ENCODE measurements at regions not wholly inside any gene's neighbourhood (a gene's known extent, or its start where the extent isn't known, plus 50 kb on each side); places are given as distances from the start of the nearest gene placed in this dataset.
A peak's percentile ranks its signal among the peaks of the same experiment; 100 is the strongest.
"Not testable (repeated sequence)": the region's sequence is repeated elsewhere in the genome, so short reads cannot be mapped to it uniquely, and the experiment has no call there.

DNA sequence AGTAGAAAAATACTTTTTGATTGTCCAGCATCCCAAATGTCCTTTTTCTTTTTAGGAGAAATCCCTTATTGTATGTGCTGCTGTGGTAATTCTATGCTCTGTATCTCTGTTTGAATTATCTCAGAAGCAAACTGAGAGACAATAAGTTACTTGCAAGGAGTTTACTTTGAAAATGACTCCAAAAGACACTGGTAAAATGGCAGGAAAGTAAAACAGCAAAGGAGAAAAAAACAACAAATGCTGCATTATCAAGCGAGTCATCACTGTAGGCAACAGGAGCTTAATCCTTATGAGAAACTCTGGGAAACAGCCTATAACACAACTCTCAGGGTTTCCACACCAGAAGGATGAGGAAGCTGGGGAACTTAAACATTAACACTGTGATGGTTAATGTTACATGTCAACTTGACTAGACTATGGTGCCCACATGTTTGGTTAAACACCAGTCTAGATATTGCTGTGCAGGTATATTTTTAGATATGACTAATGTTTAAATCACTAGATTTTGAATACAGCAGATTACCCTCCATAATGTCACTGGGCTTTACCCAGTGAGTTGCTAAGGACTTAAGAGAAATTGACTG is 92.6 kb upstream of the GAS1 start:
- TF ChIP-seq, protein P1, sequence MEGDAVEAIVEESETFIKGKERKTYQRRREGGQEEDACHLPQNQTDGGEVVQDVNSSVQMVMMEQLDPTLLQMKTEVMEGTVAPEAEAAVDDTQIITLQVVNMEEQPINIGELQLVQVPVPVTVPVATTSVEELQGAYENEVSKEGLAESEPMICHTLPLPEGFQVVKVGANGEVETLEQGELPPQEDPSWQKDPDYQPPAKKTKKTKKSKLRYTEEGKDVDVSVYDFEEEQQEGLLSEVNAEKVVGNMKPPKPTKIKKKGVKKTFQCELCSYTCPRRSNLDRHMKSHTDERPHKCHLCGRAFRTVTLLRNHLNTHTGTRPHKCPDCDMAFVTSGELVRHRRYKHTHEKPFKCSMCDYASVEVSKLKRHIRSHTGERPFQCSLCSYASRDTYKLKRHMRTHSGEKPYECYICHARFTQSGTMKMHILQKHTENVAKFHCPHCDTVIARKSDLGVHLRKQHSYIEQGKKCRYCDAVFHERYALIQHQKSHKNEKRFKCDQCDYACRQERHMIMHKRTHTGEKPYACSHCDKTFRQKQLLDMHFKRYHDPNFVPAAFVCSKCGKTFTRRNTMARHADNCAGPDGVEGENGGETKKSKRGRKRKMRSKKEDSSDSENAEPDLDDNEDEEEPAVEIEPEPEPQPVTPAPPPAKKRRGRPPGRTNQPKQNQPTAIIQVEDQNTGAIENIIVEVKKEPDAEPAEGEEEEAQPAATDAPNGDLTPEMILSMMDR (IDR thresholded peaks at IDR 0.05; ENCODE audit: unreplicated experiment) = no peak
- POLR2A ChIA-PET = interaction anchor here (0.7 kb wide), 1 partner anchor 9 kb away, joined by 3 read pairs; no protein-coding TSS in a partner anchor
- Mint-ChIP-seq H3K27me3 (ENCODE audit: insufficient read depth, unreplicated experiment) (no peaks in the 10 kb centered on the region), H3K4me1 (ENCODE audit: insufficient read depth, unreplicated experiment) (peaks cover 5% of the 10 kb centered on the region), H3K9me3 (ENCODE audit: unreplicated experiment) (peaks cover 11% of the 10 kb centered on the region), H3K27ac (ENCODE audit: low read depth, unreplicated experiment) (peak overlapping the region; percentile 10), H3K36me3 (ENCODE audit: insufficient read depth, unreplicated experiment) (no peaks in the 10 kb centered on the region), H3K4me3 (ENCODE audit: unreplicated experiment) (no peak overlapping the region)
- no TSS peak for BruUV-seq (replicated peaks)
- intact Hi-C loops (cut with micrococcal nuclease) = no loop called here
- CTCF ChIA-PET = interaction anchor here (0.6 kb wide), 2 partner anchors 255 to 626 kb away, joined by 3 read pairs; no protein-coding TSS in a partner anchor
- DNase-seq (ENCODE audit: unreplicated experiment) = peak; percentile 51

GRCh38 chr9:87040410-87041009 is 93.2 kb upstream of the GAS1 start:
- Mint-ChIP-seq H3K36me3 (ENCODE audit: insufficient read depth, unreplicated experiment) (no peaks in the 10 kb centered on the region), H3K4me3 (ENCODE audit: unreplicated experiment) (no peak overlapping the region), H3K27ac (ENCODE audit: low read depth, unreplicated experiment) (no peak overlapping the region), H3K27me3 (ENCODE audit: insufficient read depth, unreplicated experiment) (no peaks in the 10 kb centered on the region), H3K9me3 (ENCODE audit: unreplicated experiment) (peaks cover 11% of the 10 kb centered on the region), H3K4me1 (ENCODE audit: insufficient read depth, unreplicated experiment) (peaks cover 5% of the 10 kb centered on the region)
- BruUV-seq (replicated peaks) = no TSS peak
- TF ChIP-seq, protein P1 (IDR thresholded peaks at IDR 0.05; ENCODE audit: unreplicated experiment) = no peak
- DNase-seq (ENCODE audit: unreplicated experiment) = no peak
- ChIA-PET POLR2A (interaction anchor here (0.7 kb wide), 1 partner anchor 9 kb away, joined by 3 read pairs; no protein-coding TSS in a partner anchor), CTCF (interaction anchor here (0.6 kb wide), 2 partner anchors 255 to 626 kb away, joined by 3 read pairs; no protein-coding TSS in a partner anchor)
- intact Hi-C loops (cut with micrococcal nuclease) = no loop called here

DNA sequence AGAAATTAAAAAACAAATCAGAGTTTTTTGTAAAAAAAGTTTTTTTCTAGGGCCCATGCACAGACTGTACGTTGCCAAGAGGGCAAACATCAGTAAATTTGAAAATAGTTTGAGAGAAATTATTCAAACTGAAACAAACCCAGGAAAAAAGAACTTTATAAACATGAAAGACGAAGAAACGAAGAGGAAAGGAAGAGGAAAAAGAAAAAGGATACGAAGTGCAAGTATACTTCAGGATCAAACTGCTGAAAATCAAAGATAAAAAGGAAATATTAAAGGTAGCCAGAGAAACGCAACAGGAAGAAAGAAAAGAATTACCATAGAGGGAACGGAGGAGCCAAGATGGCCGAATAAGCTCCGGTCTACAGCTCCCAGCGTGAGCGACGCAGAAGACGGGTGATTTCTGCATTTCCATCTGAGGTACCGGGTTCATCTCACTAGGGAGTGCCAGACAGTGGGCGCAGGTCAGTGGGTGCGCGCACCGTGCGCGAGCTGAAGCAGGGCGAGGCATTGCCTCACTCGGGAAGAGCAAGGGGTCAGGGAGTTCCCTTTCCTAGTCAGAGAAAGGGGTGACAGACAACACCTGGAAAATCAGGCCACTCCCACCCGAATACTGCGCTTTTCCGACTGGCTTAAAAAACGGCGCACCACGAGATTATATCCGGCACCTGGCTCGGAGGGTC is 94.4 kb upstream of the GAS1 start:
- H3K4me3 Mint-ChIP-seq (ENCODE audit: unreplicated experiment); POLR2A ChIA-PET; H3K4me1 Mint-ChIP-seq (ENCODE audit: insufficient read depth, unreplicated experiment); H3K27ac Mint-ChIP-seq (ENCODE audit: low read depth, unreplicated experiment); H3K27me3 Mint-ChIP-seq (ENCODE audit: insufficient read depth, unreplicated experiment); intact Hi-C loops (cut with micrococcal nuclease); CTCF ChIA-PET; H3K36me3 Mint-ChIP-seq (ENCODE audit: insufficient read depth, unreplicated experiment); DNase-seq (ENCODE audit: unreplicated experiment); BruUV-seq (replicated peaks): not testable (repeated sequence)
- H3K9me3 Mint-ChIP-seq (ENCODE audit: unreplicated experiment) = peaks cover 11% of the 10 kb centered on the region

DNA sequence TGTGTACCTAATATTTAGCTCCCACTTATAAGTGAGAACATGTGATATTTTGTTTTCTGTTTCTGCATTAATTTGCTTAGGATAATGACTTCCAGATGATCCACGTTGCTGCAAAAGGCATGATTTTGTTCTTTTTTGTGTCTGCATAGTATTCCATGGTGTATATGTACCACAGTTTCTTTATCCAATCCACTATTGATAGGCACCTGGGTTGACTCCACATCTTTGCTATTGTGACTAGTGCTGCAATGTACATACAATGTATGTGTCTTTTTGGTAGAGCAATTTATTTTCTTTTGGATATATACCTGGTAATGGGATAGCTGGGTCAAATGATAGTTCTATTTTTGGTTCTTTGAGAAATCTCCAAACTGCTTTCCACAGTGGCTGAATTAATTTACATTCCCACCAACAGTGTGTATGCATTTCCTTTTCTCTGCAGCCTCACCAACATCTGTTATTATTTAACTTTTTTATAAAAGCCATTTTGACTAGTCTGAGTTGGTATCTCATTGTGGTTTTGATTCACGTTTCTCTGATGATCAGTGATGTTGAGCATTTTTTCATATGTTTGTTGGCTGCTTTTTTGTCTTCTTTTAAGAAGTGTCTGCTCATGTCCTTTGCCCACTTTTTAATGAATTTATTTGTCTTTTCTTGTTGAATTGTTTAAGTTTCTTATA is 102.8 kb upstream of the GAS1 start:
- H3K4me3 Mint-ChIP-seq (ENCODE audit: unreplicated experiment); H3K4me1 Mint-ChIP-seq (ENCODE audit: insufficient read depth, unreplicated experiment); H3K36me3 Mint-ChIP-seq (ENCODE audit: insufficient read depth, unreplicated experiment); intact Hi-C loops (cut with micrococcal nuclease); DNase-seq (ENCODE audit: unreplicated experiment); H3K27me3 Mint-ChIP-seq (ENCODE audit: insufficient read depth, unreplicated experiment); H3K27ac Mint-ChIP-seq (ENCODE audit: low read depth, unreplicated experiment); POLR2A ChIA-PET; BruUV-seq (replicated peaks); H3K9me3 Mint-ChIP-seq (ENCODE audit: unreplicated experiment): not testable (repeated sequence)
- CTCF ChIA-PET = interaction anchor here (0.6 kb wide), 1 partner anchor 51 kb away, joined by 3 read pairs; no protein-coding TSS in a partner anchor
